OCI-LY3 (cell line): ENCODE measurements at regions not wholly inside any gene's neighbourhood (a gene's known extent, or its start where the extent isn't known, plus 50 kb on each side); places are given as distances from the start of the nearest gene placed in this dataset.

Experiments
- H2AFZ ChIP-seq: fragments of 200-600, 300-600 bp; shearing (Covaris generic); 2 replicates; pipeline ENCODE4 v1.6.0; 2014; ENCODE audit warnings: antibody characterized with exemption, low read depth, low read length
- H3K27ac ChIP-seq: fragments of 200-600, 300-600 bp; sonication (generic); 2 replicates; pipeline ENCODE4 v1.5.1; 2014; ENCODE audit warnings: mild to moderate bottlenecking, low read length, moderate library complexity, mixed read lengths
- H3K27me3 ChIP-seq: fragments of 200-600, 300-600 bp; sonication (generic); 2 replicates; pipeline ENCODE4 v1.6.1; 2014; ENCODE audit warnings: low read depth, low read length, mixed read lengths
- H3K36me3 ChIP-seq: fragments of 200-600, 300-600 bp; sonication (generic); replicated peaks from 2 replicates; pipeline ENCODE3; 2014; ENCODE audit warnings: low read depth, low read length, mixed read lengths
- H3K4me1 ChIP-seq: fragments of 300-600, 200-600 bp; sonication (generic); 2 replicates; pipeline ENCODE4 v1.6.1; 2014; ENCODE audit warnings: low read length, mixed read lengths
- H3K4me2 ChIP-seq: fragments of 200-600, 300-600 bp; sonication (generic); 2 replicates; pipeline ENCODE4 v1.6.1; 2014; ENCODE audit warnings: low read length, mixed read lengths
- H3K4me3 ChIP-seq: fragments of 300-600, 200-600 bp; sonication (generic); 2 replicates; pipeline ENCODE4 v1.5.1; 2014; ENCODE audit warnings: antibody characterized with exemption, mild to moderate bottlenecking, low read length, moderate library complexity
- H3K79me2 ChIP-seq: fragments of 300-600, 200-600 bp; shearing (Covaris generic); 2 replicates; pipeline ENCODE4 v1.6.1; 2014; ENCODE audit warnings: mild to moderate bottlenecking, low read length, mixed read lengths
- H3K9ac ChIP-seq: fragments of 300-600, 200-600 bp; shearing (Covaris generic); 2 replicates; pipeline ENCODE4 v1.6.0; 2014; ENCODE audit warnings: mild to moderate bottlenecking, low read length, moderate library complexity
- H3K9me3 ChIP-seq: fragments of 200-600, 300-600 bp; shearing (Covaris generic); 2 replicates; pipeline ENCODE4 v1.6.1; 2014; ENCODE audit warnings: low read length, mixed read lengths; ENCODE audit not compliant: insufficient read depth
- H4K20me1 ChIP-seq: fragments of 200-600, 300-600 bp; sonication (generic); 2 replicates; pipeline ENCODE4 v1.6.1; 2016; ENCODE audit warnings: low read length, mixed read lengths; ENCODE audit not compliant: insufficient read depth
- CTCF ChIP-seq: fragments of 200-600, 300-600 bp; sonication (generic); IDR thresholded peaks from 2 replicates; pipeline ENCODE4 v1.5.1; 2014; ENCODE audit warnings: antibody characterized with exemption, low read length, low read depth
- EZH2phosphoT487 ChIP-seq: fragments of 200-600 bp; shearing (Covaris generic); IDR thresholded peaks from 2 replicates; pipeline ENCODE4 v1.6.1; 2018; ENCODE audit warnings: antibody characterized with exemption, mixed run types, low read depth

DNA sequence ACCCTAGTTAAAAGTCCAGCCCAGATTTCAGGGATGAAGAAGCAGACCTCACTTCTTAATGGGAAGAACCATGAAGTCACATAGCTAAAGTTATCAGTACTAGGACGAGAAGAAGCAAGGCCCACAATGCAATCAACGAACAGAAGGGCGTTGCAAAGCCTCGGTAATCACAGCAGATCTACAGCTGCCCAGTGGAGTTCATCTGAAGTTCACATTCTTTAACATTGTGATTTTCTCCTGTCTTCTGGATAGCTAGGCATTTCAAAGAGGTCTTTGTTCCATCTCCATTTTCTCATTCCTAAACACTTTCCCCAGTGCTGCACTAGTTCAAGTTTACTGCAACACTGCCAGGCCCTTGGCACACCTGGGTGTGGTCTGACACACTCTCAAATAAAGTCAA lies 226.7 kb upstream of the N4BP1 start:
- H3K4me3 ChIP-seq = no peak overlapping the region
- H3K9me3 ChIP-seq = no peaks in the 10 kb centered on the region
- no peaks in the 10 kb centered on the region for H3K27me3 ChIP-seq
- no peaks in the 10 kb centered on the region for H4K20me1 ChIP-seq
- TF ChIP-seq CTCF (no peak), EZH2phosphoT487 (no peak)
- no peak overlapping the region for H3K9ac ChIP-seq
- H3K4me1 ChIP-seq = no peaks in the 10 kb centered on the region
- no peak overlapping the region for H3K4me2 ChIP-seq
- no peak overlapping the region for H3K27ac ChIP-seq
- H3K79me2 ChIP-seq = no peaks in the 10 kb centered on the region
- H2AFZ ChIP-seq = no peak overlapping the region
- no peaks in the 10 kb centered on the region for H3K36me3 ChIP-seq

DNA sequence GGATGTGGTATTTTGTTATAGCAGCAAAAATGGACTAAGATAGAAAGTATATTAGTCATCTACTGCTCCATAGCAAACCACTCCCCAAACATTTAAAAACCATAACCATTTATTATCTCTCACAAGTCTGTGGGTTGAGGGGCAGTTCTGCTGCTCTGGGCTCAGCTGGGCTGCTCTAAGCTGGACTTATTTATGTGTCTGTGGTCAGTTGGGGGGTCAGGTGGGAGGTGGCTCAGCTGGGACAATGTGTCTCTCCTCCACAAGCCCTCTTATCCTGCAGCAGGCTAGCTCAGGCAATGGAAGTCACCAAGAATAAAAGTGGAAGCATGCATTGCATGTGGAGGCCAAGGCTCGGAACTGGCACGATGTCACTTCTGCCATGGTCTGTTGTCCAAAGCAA lies 226.1 kb upstream of the N4BP1 start:
- Histone ChIP-seq H3K4me1 (no peaks in the 10 kb centered on the region), H3K36me3 (no peaks in the 10 kb centered on the region), H3K9me3 (no peaks in the 10 kb centered on the region), H3K4me3 (no peak overlapping the region), H3K27ac (no peak overlapping the region), H3K9ac (no peak overlapping the region), H3K4me2 (no peak overlapping the region), H2AFZ (no peak overlapping the region), H4K20me1 (no peaks in the 10 kb centered on the region), H3K27me3 (no peaks in the 10 kb centered on the region), H3K79me2 (no peaks in the 10 kb centered on the region)
- no peak for TF ChIP-seq CTCF
- TF ChIP-seq EZH2phosphoT487 = no peak

GRCh38 chr16:48834576-48834975 lies 224.6 kb upstream of the N4BP1 start:
- Histone ChIP-seq H3K4me2 (no peak overlapping the region), H3K9ac (no peak overlapping the region), H4K20me1 (no peaks in the 10 kb centered on the region), H2AFZ (no peak overlapping the region), H3K27me3 (no peaks in the 10 kb centered on the region), H3K79me2 (no peaks in the 10 kb centered on the region), H3K4me3 (no peak overlapping the region), H3K9me3 (no peaks in the 10 kb centered on the region), H3K27ac (no peak overlapping the region), H3K36me3 (no peaks in the 10 kb centered on the region), H3K4me1 (no peaks in the 10 kb centered on the region)
- TF ChIP-seq EZH2phosphoT487 (no peak), CTCF (no peak)

- H3K79me2 ChIP-seq = no peaks in the 10 kb centered on the region
- no peaks in the 10 kb centered on the region for H3K4me1 ChIP-seq
- H3K4me3 ChIP-seq = no peak overlapping the region
- no peak overlapping the region for H2AFZ ChIP-seq
- H3K4me2 ChIP-seq = no peak overlapping the region
- H4K20me1 ChIP-seq = no peaks in the 10 kb centered on the region
- H3K9ac ChIP-seq = no peak overlapping the region
- no peaks in the 10 kb centered on the region for H3K27me3 ChIP-seq
- no peaks in the 10 kb centered on the region for H3K9me3 ChIP-seq
- no peak for TF ChIP-seq EZH2phosphoT487
- TF ChIP-seq CTCF = no peak
- H3K36me3 ChIP-seq = no peaks in the 10 kb centered on the region
- H3K27ac ChIP-seq = no peak overlapping the region
Observed at GRCh38 chr16:48833461-48833860, 223.5 kb upstream of the N4BP1 start.
